ENCODE measurements at regions not wholly inside any gene's neighbourhood (a gene's known extent, or its start where the extent isn't known, plus 50 kb on each side); places are given as distances from the start of the nearest gene placed in this dataset.

DNA sequence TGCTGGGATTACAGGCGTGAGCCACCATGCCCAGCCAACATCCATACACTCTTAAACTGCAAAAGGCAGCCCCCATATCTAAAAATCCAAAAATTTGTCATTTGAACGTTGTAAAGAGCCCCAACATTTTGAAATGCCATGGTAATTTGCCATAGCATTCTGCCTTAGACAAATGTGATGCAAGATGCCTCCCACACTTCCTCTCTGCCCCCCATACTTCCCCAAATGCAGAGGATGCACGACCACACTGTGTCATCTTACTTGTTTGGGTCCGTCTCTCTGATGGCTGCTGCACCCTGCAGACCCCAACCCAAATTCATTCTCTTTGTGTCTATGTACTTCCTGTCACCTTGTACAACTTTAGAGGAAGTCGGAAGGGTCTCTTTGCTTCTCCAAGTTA lies 1125.6 kb upstream of the AUTS2 start:
- no peaks in the 10 kb centered on the region for H3K9me3 ChIP-seq
- TF ChIP-seq, protein P1, sequence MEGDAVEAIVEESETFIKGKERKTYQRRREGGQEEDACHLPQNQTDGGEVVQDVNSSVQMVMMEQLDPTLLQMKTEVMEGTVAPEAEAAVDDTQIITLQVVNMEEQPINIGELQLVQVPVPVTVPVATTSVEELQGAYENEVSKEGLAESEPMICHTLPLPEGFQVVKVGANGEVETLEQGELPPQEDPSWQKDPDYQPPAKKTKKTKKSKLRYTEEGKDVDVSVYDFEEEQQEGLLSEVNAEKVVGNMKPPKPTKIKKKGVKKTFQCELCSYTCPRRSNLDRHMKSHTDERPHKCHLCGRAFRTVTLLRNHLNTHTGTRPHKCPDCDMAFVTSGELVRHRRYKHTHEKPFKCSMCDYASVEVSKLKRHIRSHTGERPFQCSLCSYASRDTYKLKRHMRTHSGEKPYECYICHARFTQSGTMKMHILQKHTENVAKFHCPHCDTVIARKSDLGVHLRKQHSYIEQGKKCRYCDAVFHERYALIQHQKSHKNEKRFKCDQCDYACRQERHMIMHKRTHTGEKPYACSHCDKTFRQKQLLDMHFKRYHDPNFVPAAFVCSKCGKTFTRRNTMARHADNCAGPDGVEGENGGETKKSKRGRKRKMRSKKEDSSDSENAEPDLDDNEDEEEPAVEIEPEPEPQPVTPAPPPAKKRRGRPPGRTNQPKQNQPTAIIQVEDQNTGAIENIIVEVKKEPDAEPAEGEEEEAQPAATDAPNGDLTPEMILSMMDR (IDR thresholded peaks at IDR 0.05): no peak
- TF ChIP-seq POLR2A (IDR thresholded peaks at IDR 0.05) (no peak), POLR2AphosphoS5 (IDR thresholded peaks at IDR 0.05) (no peak)
- H3K4me1 ChIP-seq (replicated peaks): no peaks in the 10 kb centered on the region
- no peak overlapping the region for H3K27ac ChIP-seq
- intact Hi-C loops (cut with DNase I): no loop called here
- DNase-seq (ENCODE audit: low spot score): no peak
- no peaks in the 10 kb centered on the region for H3K36me3 ChIP-seq
- H3K4me3 ChIP-seq: no peak overlapping the region
- 78% methylated on average over 5 of the region's 5 CpGs for WGBS
- H3K27me3 ChIP-seq (replicated peaks; ENCODE audit: insufficient read depth): no peaks in the 10 kb centered on the region

DNA sequence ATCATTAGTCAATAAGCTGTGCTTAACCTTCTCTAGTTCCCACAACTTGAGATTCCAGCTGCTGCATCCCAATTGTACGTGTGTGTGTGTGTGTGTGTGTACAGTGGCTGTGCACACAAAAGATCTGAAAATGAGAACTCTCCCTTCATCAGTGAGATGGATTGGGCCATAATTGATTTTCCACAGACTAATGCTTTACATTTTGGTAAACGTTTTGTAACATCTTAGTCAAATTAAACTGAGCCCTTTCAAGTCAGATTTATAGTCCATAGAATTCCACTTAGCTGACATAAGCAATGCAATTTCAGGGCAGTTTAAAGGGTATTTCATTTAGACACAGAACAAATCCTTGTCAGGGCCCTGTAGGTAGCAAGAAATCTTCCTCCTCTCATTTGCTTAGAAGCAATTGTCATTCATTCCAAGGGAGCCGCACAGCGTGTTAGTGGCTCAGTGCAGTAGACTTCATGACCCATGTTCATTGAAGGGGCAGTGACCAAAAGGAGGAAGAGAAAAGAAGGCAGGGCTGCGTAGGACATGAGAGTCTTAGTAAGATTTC lies 1123.5 kb upstream of the AUTS2 start:
- H3K4me1 ChIP-seq (replicated peaks): no peaks in the 10 kb centered on the region
- 69% methylated on average over 5 of the region's 5 CpGs for WGBS

GRCh38 chr7:68476966-68477365 lies 1121.3 kb upstream of the AUTS2 start:
- 40% methylated on average over 2 of the region's 2 CpGs for WGBS
- Histone ChIP-seq H3K36me3 (no peaks in the 10 kb centered on the region), H3K27me3 (replicated peaks; ENCODE audit: insufficient read depth) (no peaks in the 10 kb centered on the region), H3K27ac (no peak overlapping the region), H3K9me3 (no peaks in the 10 kb centered on the region), H3K4me3 (no peak overlapping the region), H3K4me1 (replicated peaks) (no peaks in the 10 kb centered on the region)
- DNase-seq (ENCODE audit: low spot score): no peak
- intact Hi-C loops (cut with DNase I): no loop called here
- TF ChIP-seq POLR2AphosphoS5 (IDR thresholded peaks at IDR 0.05) (no peak), POLR2A (IDR thresholded peaks at IDR 0.05) (no peak)
- TF ChIP-seq, protein P1 (IDR thresholded peaks at IDR 0.05): no peak

More for the DNA sequence above, 1123.5 kb upstream of the AUTS2 start:
- Histone ChIP-seq H3K4me3 (no peak overlapping the region), H3K36me3 (no peaks in the 10 kb centered on the region), H3K9me3 (no peaks in the 10 kb centered on the region), H3K27ac (no peak overlapping the region), H3K27me3 (replicated peaks; ENCODE audit: insufficient read depth) (no peaks in the 10 kb centered on the region)
- intact Hi-C loops (cut with DNase I): no loop called here
- TF ChIP-seq, protein P1 (IDR thresholded peaks at IDR 0.05): no peak
- TF ChIP-seq POLR2AphosphoS5 (IDR thresholded peaks at IDR 0.05) (no peak), POLR2A (IDR thresholded peaks at IDR 0.05) (no peak)
- DNase-seq (ENCODE audit: low spot score): no peak

DNA sequence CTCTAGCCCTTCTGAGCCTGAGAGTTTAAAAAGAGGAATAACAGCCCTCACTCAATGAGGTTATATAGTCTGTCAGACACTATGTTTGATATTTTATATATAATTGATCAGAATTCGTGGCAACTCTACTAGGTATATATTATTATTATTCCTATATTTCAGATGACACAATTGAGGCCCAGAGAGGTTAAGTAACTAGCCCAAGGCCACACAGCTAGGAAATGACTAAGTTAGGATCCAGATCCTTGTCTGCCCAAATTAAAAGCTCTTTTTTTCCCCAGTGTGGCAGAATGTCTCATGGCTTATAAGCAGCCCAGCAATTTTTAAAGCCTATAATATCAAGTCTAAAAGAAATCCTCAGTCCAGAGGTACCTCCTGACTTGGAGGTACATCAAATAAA lies 1119.9 kb upstream of the AUTS2 start:
- Histone ChIP-seq H3K27ac (no peak overlapping the region), H3K27me3 (replicated peaks; ENCODE audit: insufficient read depth) (no peaks in the 10 kb centered on the region), H3K9me3 (no peaks in the 10 kb centered on the region), H3K36me3 (no peaks in the 10 kb centered on the region), H3K4me1 (replicated peaks) (no peaks in the 10 kb centered on the region), H3K4me3 (no peak overlapping the region)
- 87% methylated on average over 1 of the region's 1 CpG for WGBS
- TF ChIP-seq, protein P1 (IDR thresholded peaks at IDR 0.05): no peak
- no peak for TF ChIP-seq POLR2AphosphoS5 (IDR thresholded peaks at IDR 0.05)
- no peak for TF ChIP-seq POLR2A (IDR thresholded peaks at IDR 0.05)
- intact Hi-C loops (cut with DNase I): no loop called here
- no peak for DNase-seq (ENCODE audit: low spot score)

DNA sequence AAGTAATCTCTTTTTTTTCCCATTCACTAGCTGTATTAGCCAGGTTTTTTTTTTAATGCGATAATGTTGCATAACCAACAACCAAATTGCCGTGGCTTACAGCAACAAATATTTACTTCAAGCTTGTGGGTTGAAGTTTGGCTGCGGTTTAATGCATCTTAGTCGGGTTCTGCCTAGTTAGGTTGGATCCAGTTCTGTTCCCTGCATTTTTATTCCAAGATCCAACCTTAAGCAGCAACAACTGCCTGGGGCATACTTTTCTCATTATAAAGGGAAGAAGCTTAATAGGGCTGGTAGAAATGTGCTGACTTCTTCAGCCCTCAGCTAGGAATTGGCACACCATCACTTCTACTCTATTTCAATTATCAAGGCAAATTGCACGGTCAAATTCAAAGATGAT lies 1115.5 kb upstream of the AUTS2 start:
- no peak for DNase-seq (ENCODE audit: low spot score)
- Histone ChIP-seq H3K27ac (no peak overlapping the region), H3K9me3 (no peaks in the 10 kb centered on the region), H3K4me1 (replicated peaks) (no peaks in the 10 kb centered on the region), H3K27me3 (replicated peaks; ENCODE audit: insufficient read depth) (no peaks in the 10 kb centered on the region), H3K4me3 (no peak overlapping the region), H3K36me3 (no peaks in the 10 kb centered on the region)
- 95% methylated on average over 5 of the region's 5 CpGs for WGBS
- TF ChIP-seq POLR2AphosphoS5 (IDR thresholded peaks at IDR 0.05) (no peak), POLR2A (IDR thresholded peaks at IDR 0.05) (no peak)
- TF ChIP-seq, protein P1 (IDR thresholded peaks at IDR 0.05): no peak
- intact Hi-C loops (cut with DNase I): no loop called here
